ENCODE measurements at regions not wholly inside any gene's neighbourhood (a gene's known extent, or its start where the extent isn't known, plus 50 kb on each side); places are given as distances from the start of the nearest gene placed in this dataset.

- DNase-seq (ENCODE audit: low read depth) (no peak), FAIRE-seq (no peak)
- Histone ChIP-seq H3K4me1 (ENCODE audit: insufficient read depth, low read length) (peaks cover 7% of the 10 kb centered on the region), H3K4me2 (ENCODE audit: low read length) (peak overlapping the region; percentile 97), H3K36me3 (ENCODE audit: insufficient read depth, low read length) (no peaks in the 10 kb centered on the region), H3K9me3 (ENCODE audit: insufficient read depth, low read depth, low read length) (no peaks in the 10 kb centered on the region), H3K9ac (ENCODE audit: low read length) (no peak overlapping the region), H3K27ac (ENCODE audit: low read depth, low read length) (no peak overlapping the region), H3K27me3 (ENCODE audit: insufficient read depth, low read length) (peaks cover 25% of the 10 kb centered on the region), H2AFZ (ENCODE audit: low read depth, low read length) (peak overlapping the region; percentile 89), H3K79me2 (ENCODE audit: insufficient read depth, low read length) (no peaks in the 10 kb centered on the region), H4K20me1 (ENCODE audit: insufficient read depth, low read length) (no peaks in the 10 kb centered on the region), H3K4me3 (ENCODE audit: insufficient read depth, low read depth, low read length) (peak overlapping the region; percentile 63)
- H3K27me3 Mint-ChIP-seq (ENCODE audit: low read depth, unreplicated experiment), result peaks cover 43% of the 10 kb centered on the region
- H3K4me1 Mint-ChIP-seq (ENCODE audit: low read depth, unreplicated experiment), result no peaks in the 10 kb centered on the region
- TF ChIP-seq CTCF (IDR thresholded peaks at IDR 0.05; ENCODE audit: insufficient read depth, low read depth, low read length) (no peak), EZH2 (IDR thresholded peaks at IDR 0.05; ENCODE audit: insufficient read depth, low read length) (peak; percentile 92)
- H3K4me3 Mint-ChIP-seq (ENCODE audit: unreplicated experiment), result peak overlapping the region; percentile 88
- H3K27ac Mint-ChIP-seq (ENCODE audit: unreplicated experiment), result no peak overlapping the region
- H3K9me3 Mint-ChIP-seq (ENCODE audit: unreplicated experiment), result no peaks in the 10 kb centered on the region
- no peaks in the 10 kb centered on the region for H3K36me3 Mint-ChIP-seq (ENCODE audit: low read depth, unreplicated experiment)
Observed at GRCh38 chr7:140230516-140230860, 53.7 kb upstream of the KDM7A start.

DNA sequence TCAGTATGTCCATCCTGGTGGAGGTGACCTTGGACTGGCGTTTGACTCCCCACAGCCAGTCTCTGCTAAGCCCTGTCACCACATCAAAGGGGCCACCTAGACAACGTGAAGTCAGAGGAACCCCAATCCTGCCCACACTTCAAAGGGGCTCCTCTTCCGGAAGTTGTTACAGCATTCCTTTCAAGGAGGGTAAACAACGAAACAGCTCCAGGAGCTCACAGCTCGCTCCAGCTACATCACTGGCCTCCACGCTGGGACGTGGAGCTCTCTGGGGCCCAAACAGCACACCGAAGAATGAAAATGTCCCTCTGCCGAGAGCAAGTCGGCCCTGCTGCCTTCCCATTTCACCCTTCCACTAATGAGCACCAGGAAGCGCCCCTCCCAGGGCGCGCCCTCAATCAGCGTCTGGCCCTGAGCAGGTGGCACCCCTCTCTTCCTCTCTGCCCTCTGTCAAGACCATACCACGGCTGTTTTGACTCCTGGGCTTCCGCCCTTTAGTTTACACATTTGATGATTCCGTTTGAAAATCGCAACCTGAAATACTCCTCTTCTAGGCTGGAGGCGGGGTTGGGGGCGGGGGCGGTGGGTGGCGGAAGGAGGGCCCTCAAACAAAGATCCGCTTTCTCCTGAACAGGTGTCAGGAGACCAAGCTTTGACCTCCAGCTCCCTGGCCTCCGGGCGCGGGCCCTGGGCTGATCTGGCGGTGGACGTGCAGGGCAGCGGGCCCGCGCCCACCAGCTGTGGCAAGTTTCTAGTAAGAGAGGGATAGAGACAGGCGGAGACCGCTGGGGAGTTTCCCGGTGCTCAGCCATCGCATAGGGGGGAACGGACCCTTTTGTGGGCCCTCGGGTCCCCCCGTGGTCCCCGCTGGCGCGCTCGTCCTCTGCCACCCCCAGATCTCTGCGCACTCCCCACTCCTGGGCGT lies 53.1 kb upstream of the KDM7A start:
- H3K27ac Mint-ChIP-seq (ENCODE audit: unreplicated experiment), result peak overlapping the region; percentile 18

More for the DNA sequence above, 53.1 kb upstream of the KDM7A start:
- Mint-ChIP-seq H3K27me3 (ENCODE audit: low read depth, unreplicated experiment) (peaks cover 38% of the 10 kb centered on the region), H3K4me1 (ENCODE audit: low read depth, unreplicated experiment) (no peaks in the 10 kb centered on the region), H3K4me3 (ENCODE audit: unreplicated experiment) (peak overlapping the region; percentile 69), H3K36me3 (ENCODE audit: low read depth, unreplicated experiment) (no peaks in the 10 kb centered on the region), H3K9me3 (ENCODE audit: unreplicated experiment) (no peaks in the 10 kb centered on the region)
- Histone ChIP-seq H3K79me2 (ENCODE audit: insufficient read depth, low read length) (no peaks in the 10 kb centered on the region), H3K4me1 (ENCODE audit: insufficient read depth, low read length) (peaks cover 7% of the 10 kb centered on the region), H3K36me3 (ENCODE audit: insufficient read depth, low read length) (no peaks in the 10 kb centered on the region), H4K20me1 (ENCODE audit: insufficient read depth, low read length) (no peaks in the 10 kb centered on the region), H3K27ac (ENCODE audit: low read depth, low read length) (no peak overlapping the region), H2AFZ (ENCODE audit: low read depth, low read length) (peak overlapping the region; percentile 89), H3K4me3 (ENCODE audit: insufficient read depth, low read depth, low read length) (peak overlapping the region; percentile 63), H3K9me3 (ENCODE audit: insufficient read depth, low read depth, low read length) (no peaks in the 10 kb centered on the region), H3K4me2 (ENCODE audit: low read length) (peak overlapping the region; percentile 97), H3K27me3 (ENCODE audit: insufficient read depth, low read length) (peaks cover 21% of the 10 kb centered on the region), H3K9ac (ENCODE audit: low read length) (no peak overlapping the region)
- DNase-seq (ENCODE audit: low read depth) (no peak), FAIRE-seq (no peak)
- TF ChIP-seq CTCF (IDR thresholded peaks at IDR 0.05; ENCODE audit: insufficient read depth, low read depth, low read length), result no peak
- TF ChIP-seq EZH2 (IDR thresholded peaks at IDR 0.05; ENCODE audit: insufficient read depth, low read length), result no peak

All from astrocyte (in vitro differentiated cells and primary cell).